ENCODE measurements at regions not wholly inside any gene's neighbourhood (a gene's known extent, or its start where the extent isn't known, plus 50 kb on each side); places are given as distances from the start of the nearest gene placed in this dataset.

- H3K4me3 ChIP-seq (ENCODE audit: control insufficient read depth, low read depth, low read length): no peak overlapping the region
- TF ChIP-seq CTCF (IDR thresholded peaks at IDR 0.05; ENCODE audit: control insufficient read depth, insufficient read depth, low read depth, low read length, missing control alignments): no peak
- no peak for DNase-seq (ENCODE audit: low read depth)
Observed at GRCh38 chr1:182262425-182262824, 129.2 kb downstream of the GLUL start.

GRCh38 chr1:182261655-182262054, 129.9 kb downstream of the GLUL start:
- H3K4me3 ChIP-seq (ENCODE audit: control insufficient read depth, low read depth, low read length): no peak overlapping the region
- no peak for TF ChIP-seq CTCF (IDR thresholded peaks at IDR 0.05; ENCODE audit: control insufficient read depth, insufficient read depth, low read depth, low read length, missing control alignments)
- DNase-seq (ENCODE audit: low read depth): no peak

GRCh38 chr1:182260516-182260915, 131.1 kb downstream of the GLUL start:
- DNase-seq (ENCODE audit: low read depth): no peak
- TF ChIP-seq CTCF (IDR thresholded peaks at IDR 0.05; ENCODE audit: control insufficient read depth, insufficient read depth, low read depth, low read length, missing control alignments): no peak
- H3K4me3 ChIP-seq (ENCODE audit: control insufficient read depth, low read depth, low read length): no peak overlapping the region

DNA sequence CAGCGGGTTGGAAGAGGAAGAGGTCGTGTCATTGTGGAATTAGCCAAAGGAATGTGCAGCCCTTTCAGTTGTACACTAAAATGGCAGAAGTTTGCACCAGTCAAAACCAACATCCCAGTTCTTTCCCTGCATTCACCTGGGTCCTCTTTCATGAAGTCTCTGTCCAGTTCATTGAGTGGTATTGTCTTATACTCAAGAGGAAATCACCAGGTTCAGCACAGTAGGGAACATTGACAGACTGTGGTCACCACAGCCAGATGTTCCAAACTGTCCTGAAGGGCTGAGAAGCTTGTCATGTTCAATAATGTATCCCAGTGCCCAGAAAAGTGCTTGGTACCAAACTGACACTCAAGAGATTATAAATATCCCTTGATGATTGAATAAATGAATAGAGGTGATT, 131.6 kb downstream of the GLUL start:
- TF ChIP-seq CTCF (IDR thresholded peaks at IDR 0.05; ENCODE audit: control insufficient read depth, insufficient read depth, low read depth, low read length, missing control alignments): no peak
- DNase-seq (ENCODE audit: low read depth): no peak
- H3K4me3 ChIP-seq (ENCODE audit: control insufficient read depth, low read depth, low read length): no peak overlapping the region

DNA sequence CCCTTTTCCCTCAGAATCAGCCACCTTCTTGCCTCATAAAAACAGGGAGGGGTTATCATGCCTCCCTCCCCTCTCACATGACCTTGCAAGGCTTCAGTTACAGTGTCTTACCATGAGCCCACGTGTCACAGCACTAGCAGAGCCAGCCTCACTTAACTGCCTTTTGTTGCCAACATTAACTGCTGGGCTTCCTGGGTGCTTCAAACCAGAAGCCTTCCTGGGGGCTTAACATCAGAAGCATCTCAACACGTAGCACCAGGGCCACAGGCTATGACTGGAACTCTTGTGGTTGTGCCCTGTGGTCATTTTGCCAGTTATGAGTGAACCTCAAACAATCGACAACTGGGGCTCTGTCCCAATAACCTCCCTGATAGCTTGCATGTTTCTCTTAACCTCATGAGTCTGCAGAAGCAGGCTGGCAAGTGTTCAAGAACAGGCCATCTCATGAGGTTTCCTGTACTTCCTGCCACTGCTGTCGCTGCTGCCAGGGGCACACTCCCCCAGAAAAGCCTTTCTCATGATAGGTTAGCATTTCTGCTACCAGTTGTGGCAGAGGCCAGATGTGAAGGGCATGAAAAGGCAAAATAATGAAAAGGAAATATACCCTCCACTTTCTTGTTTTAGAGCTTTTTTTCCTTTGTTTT, 132.2 kb downstream of the GLUL start:
- DNase-seq (ENCODE audit: low read depth): peak; percentile 56
- no peak for TF ChIP-seq CTCF (IDR thresholded peaks at IDR 0.05; ENCODE audit: control insufficient read depth, insufficient read depth, low read depth, low read length, missing control alignments)
- H3K4me3 ChIP-seq (ENCODE audit: control insufficient read depth, low read depth, low read length): no peak overlapping the region

GRCh38 chr1:182257369-182258063, 134.1 kb downstream of the GLUL start:
- H3K4me3 ChIP-seq (ENCODE audit: control insufficient read depth, low read depth, low read length): no peak overlapping the region

More at GRCh38 chr1:182257369-182258063, 134.1 kb downstream of the GLUL start:
- TF ChIP-seq CTCF (IDR thresholded peaks at IDR 0.05; ENCODE audit: control insufficient read depth, insufficient read depth, low read depth, low read length, missing control alignments): no peak
- no peak for DNase-seq (ENCODE audit: low read depth)
